ENCODE measurements at regions not wholly inside any gene's neighbourhood (a gene's known extent, or its start where the extent isn't known, plus 50 kb on each side); places are given as distances from the start of the nearest gene placed in this dataset.
"Not testable (repeated sequence)": the region's sequence is repeated elsewhere in the genome, so short reads cannot be mapped to it uniquely, and the experiment has no call there.

DNA sequence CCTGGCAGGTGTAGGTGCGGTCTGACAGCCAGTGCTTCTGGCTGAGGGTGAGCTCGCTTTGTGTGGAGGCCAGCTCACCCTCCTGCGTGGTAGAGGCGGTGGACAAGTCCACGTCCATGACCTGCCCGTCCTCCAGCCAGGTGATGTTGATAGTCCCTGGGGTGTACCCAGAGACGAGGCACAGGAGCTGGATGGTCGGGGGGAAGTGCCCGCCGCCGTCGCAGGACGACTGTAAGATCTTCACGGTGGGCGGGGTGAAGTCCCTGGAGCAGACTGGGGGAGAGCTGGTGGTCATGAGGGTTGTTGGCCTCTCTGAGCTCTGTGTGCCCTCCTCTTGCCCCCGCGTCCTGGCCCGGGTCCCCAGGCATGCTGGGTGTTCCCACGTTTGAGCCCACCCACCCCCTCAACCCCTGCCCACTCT is 74.6 kb downstream of the TMEM121 start:
- DNase-seq (ENCODE audit: low read depth, low spot score), result no peak

DNA sequence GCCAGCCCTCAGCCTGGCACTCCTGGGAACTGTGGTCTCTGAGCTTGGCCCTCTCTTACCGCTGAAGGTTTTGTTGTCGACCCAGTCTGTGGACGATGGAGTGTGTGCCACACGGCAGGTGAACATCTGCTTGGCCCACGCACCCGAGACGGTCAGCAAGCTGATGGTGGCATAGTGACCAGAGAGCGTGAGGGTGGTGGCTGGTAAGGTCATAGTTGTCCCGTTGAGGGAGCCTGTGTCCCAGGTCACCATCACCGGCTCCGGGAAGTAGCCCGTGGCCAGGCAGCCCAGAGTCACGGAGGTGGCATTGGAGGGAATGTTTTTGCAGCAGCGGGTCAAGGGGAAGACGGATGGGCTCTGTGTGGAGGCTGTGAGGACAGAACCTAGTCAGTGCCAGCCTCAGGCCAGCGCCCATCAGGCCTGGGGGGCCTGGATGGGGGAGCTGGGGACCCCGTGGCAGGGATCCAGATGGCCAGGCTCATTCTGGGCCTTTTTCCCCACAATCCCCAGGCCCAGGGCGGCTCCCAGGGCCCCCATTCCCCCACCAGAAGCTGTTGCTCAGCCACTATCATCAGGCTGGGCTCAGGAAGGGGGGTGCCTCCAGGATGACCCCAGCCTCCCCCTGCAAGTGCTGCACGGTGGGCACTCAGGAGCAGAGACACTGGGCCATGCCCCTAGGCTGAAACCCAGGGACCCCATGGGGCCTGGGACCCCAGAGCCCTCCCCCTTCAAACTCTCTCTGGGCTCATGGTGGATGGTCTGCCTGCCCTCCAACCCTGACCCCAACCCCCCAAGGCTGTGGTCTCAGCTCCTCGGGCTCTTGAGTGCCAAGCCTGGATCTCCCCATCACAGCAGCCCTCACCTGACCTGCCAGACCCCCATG is 75.2 kb downstream of the TMEM121 start:
- DNase-seq (ENCODE audit: low read depth, low spot score), result no peak

DNA sequence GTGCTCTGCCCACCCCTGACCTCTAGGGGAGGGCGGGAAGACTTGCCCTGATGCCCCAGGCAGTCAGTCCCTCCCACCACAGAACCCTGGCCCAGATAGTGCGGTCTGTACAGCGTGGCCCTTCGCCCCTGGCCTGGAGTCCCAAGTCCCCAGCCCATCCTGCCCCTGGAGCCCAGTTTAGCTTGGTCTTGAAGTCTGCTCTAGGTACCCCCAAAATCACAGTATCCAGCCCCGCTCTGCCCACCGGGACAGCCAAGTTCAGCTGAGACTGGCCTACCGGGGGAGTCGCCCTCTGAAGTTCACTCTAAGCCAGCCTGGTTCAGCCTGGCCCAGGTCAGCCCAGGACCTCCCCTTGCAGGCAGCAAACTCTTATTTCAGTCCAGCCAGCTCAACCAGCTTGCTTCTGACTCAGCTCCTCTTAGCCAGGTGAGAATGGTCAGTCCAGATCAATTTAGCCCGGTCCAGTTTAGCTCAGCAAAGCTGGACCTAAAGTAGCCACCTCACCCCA is 75.9 kb downstream of the TMEM121 start:
- DNase-seq (ENCODE audit: low read depth, low spot score), result no peak

GRCh38 chr14:105602799-105603793 is 76.7 kb downstream of the TMEM121 start:
- DNase-seq (ENCODE audit: low read depth, low spot score), result no peak

- DNase-seq (ENCODE audit: low read depth, low spot score), result not testable (repeated sequence)
These were observed 78.4 kb downstream of the TMEM121 start for GRCh38 chr14:105604531-105605463.

GRCh38 chr14:105605464-105606304 is 79.3 kb downstream of the TMEM121 start:
- no peak for DNase-seq (ENCODE audit: low read depth, low spot score)

DNA sequence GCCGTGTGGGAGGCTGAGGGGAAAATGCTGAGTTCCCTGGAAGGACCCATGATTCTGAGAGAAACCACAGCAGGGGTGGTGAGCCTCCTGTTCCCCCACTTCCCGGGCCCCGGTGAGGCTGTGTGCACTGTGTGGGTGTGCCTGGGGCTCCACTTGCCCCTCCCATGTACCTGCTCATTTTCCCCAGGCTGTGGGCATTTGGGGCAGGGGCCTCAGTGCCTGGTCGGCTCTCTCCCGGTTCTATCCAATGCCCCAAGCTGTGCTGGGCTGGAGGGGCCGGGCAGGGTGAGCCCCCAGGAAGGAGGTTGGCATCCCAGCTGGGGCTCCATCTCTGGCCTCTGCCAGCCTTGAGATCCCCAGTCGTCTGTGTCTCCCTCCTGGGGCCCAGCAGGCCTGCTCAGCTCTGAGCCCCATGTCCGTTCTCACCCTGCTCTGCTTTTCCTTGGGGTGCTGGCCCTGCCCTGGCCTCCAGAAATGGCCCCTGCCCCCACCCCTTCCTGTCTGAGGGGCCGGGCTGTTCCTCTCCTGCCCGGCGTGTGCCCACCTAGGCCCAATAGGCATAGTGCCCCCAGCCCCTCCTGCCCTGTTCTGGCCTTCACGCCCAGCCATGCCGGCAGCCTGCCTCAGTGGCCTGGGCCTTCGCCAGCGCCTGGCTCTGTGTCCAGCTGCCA is 80.1 kb downstream of the TMEM121 start:
- not testable (repeated sequence) for DNase-seq (ENCODE audit: low read depth, low spot score)

DNA sequence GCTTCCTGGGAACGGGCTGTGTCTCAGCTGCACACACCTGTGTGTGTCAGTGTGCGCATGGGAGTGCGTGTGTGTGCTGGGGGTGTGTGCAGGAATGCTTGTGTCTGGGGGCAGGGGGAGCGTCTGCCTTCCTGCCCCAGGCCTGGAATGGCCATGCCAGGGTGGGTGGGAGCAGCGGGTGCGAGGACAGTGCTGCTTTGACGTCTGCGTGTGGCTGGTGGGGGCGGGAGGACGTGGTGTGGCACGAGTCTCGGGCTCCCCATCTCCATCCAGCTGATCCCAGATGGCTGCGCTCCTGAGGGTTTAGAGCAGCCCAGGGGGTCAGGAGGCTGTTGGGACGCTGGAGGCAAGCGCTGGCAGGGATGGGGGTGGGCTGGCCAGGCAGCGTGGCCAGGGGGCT is 80.6 kb downstream of the TMEM121 start:
- not testable (repeated sequence) for DNase-seq (ENCODE audit: low read depth, low spot score)

GRCh38 chr14:105614987-105615386 is 88.6 kb downstream of the TMEM121 start:
- DNase-seq (ENCODE audit: low read depth, low spot score), result not testable (repeated sequence)

GRCh38 chr14:105615986-105616801 is 89.8 kb downstream of the TMEM121 start:
- not testable (repeated sequence) for DNase-seq (ENCODE audit: low read depth, low spot score)

DNA sequence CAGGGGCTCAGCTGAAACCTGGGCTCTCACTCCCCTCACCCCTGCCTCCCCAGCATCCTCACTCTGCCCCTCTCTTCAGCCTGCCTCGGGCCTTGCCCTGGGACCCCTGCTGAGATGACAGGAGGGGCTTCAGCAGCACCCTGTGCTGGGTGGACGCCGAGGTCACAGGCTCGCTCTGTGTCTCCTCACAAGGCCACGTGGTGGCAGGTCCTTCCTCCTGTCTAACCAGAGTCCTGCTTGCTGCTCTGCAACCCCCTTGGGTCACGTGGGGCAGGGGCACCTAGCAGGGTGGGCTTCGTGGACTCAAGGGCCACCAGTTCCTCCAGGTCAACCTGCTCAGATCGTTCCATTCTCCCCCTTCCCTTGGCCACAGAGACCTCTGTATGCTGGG is 90.4 kb downstream of the TMEM121 start:
- DNase-seq (ENCODE audit: low read depth, low spot score), result no peak

- no peak for DNase-seq (ENCODE audit: low read depth, low spot score)
These were observed 90.9 kb downstream of the TMEM121 start for GRCh38 chr14:105617201-105617777.

DNA sequence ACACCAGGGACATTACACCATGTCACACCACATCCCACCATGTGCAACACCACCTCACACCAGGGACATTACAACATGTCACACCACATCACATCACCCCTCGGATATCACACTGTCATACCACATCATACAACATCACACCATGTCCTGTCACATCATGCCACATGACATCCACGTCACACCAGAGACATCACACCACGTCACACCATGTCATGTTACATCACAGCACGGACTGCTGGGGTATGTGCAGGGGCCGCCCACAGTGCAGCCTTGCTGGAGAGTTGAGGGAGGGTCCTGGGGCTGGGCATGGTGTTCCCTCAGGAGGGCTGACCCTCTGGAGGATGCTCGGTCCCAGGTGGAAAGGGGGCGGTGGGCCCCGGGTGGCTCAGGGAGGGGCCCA is 91.4 kb downstream of the TMEM121 start:
- DNase-seq (ENCODE audit: low read depth, low spot score), result not testable (repeated sequence)

DNA sequence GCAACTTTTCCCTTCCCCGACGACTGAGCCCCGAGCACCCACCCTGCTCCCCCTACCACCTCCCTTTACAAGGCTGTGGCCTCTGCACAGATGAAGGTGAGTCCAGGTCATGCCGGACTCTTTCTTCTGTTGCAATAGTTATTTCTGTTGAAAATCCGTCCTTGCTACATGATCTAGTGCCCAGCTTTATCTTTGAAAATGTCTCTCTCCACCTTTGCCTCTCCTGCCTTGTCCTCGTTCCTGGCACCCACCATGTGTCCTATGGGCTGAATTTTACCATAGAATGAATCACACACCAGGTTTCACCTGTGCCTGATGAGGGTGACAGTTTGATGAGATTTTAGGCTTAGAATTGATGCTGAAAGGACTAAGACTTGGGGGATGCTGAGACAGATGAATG is 92.9 kb downstream of the TMEM121 start:
- DNase-seq (ENCODE audit: low read depth, low spot score), result not testable (repeated sequence)

DNA sequence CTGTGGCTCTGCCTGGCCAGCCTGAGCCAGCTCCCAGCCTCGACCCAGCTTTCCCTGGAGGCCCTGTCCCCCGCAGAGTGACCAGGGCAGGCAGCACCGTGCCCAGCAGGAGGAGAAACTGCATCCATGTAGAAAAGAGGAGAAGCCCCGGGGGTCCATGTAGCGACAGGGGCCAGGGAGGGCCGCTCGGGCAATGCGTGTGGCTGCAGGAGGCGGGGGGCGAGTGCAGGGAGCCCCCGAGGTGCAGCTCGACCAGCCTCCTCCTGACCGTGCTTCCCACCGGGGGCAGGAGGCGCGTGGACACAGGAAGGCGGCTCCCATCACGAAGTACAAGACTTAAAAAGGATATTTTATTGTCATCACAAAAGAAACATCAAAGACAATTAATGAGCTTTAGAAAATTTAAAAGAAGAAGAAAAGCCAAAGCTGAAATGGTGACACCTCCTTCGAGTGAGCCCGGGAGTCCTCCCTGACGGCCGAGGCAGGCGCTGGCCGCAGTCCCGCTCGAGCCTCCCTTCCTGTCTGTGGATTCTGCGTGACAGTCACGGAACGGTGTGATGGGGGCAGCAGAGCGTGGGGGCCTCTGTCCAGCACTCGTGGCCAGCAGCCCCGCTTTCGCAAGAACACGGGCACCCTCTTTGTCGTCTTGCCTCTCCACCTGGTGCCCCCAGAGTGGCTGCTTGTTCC is 93.9 kb downstream of the TMEM121 start:
- not testable (repeated sequence) for DNase-seq (ENCODE audit: low read depth, low spot score)

DNA sequence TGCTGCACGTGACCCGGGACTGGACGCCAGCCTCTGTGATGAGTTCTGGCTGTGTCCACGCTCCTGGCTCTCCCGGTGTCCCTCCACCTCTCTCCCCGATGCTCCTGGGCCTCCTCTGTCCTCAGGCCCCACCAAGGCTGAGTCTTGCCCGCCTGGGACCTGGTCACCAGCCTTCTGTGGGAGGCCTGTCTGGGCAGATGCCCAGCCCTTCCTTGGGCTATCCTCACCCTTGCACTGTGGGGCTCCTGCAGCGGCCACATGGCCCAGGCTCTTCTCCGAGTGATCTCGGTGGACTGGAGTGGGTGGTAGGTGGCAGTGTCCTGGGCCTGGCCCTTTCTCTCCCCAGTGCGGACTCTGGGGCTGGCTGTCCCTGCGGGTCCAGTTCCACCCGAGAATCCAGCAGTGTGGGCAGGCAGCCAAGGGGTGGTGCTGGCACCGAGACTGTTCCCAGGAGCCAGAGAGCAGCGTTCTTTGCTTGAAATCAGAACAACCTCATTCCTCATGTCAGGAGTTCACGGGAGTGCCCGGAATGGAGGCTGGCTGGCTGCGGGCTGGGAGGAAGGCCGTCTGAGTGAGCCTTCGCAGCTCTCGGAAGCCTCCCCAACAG is 94.6 kb downstream of the TMEM121 start:
- not testable (repeated sequence) for DNase-seq (ENCODE audit: low read depth, low spot score)
